Osteoblast (primary cell): ENCODE measurements at regions not wholly inside any gene's neighbourhood (a gene's known extent, or its start where the extent isn't known, plus 50 kb on each side); places are given as distances from the start of the nearest gene placed in this dataset.

Experiments
- DNase-seq: peaks from one replicate; pipeline ENCODE4 v3.0.0; 2011; ENCODE audit warnings: low spot score, mixed read lengths; ENCODE audit not compliant: insufficient read length; ENCODE audit errors: missing footprints
- H2AFZ ChIP-seq: 2 replicates; pipeline ENCODE4 v1.6.0; 2011; ENCODE audit warnings: mild to moderate bottlenecking, low read length
- H3K27ac ChIP-seq: 2 replicates; pipeline ENCODE4 v1.5.1; 2011; ENCODE audit warnings: mild to moderate bottlenecking, low read depth, low read length, moderate library complexity
- H3K27me3 ChIP-seq: 2 replicates; pipeline ENCODE4 v1.6.0; 2012; ENCODE audit warnings: mild to moderate bottlenecking, control low read depth, inconsistent platforms, low read length, moderate library complexity; ENCODE audit not compliant: insufficient read depth
- H3K36me3 ChIP-seq: 2 replicates; pipeline ENCODE4 v1.5.1; 2011; ENCODE audit warnings: mild to moderate bottlenecking, low read length, control low read depth, moderate library complexity; ENCODE audit not compliant: insufficient read depth
- H3K4me1 ChIP-seq: 2 replicates; pipeline ENCODE4 v1.5.1; 2011; ENCODE audit warnings: mild to moderate bottlenecking, low read length, control low read depth, moderate library complexity; ENCODE audit not compliant: insufficient read depth
- H3K4me2 ChIP-seq: 2 replicates; pipeline ENCODE4 v1.6.0; 2011; ENCODE audit warnings: mild to moderate bottlenecking, low read length; ENCODE audit not compliant: insufficient read depth
- H3K4me3 ChIP-seq: fragments of 200-600 bp; sonication (generic); 3 replicates; pipeline ENCODE4 v1.5.1; 2012; ENCODE audit warnings: mild to moderate bottlenecking, low read length, inconsistent platforms; ENCODE audit not compliant: insufficient read depth
- H3K79me2 ChIP-seq: 2 replicates; pipeline ENCODE4 v1.6.0; 2012; ENCODE audit warnings: mild to moderate bottlenecking, low read length, control low read depth, inconsistent platforms; ENCODE audit not compliant: insufficient read depth
- H3K9me3 ChIP-seq: 2 replicates; pipeline ENCODE4 v1.5.1; 2011; ENCODE audit warnings: low read depth, low read length, control low read depth
- H4K20me1 ChIP-seq: 2 replicates; pipeline ENCODE4 v1.6.0; 2012; ENCODE audit warnings: mild to moderate bottlenecking, low read length, control low read depth; ENCODE audit not compliant: insufficient read depth
- CTCF ChIP-seq: IDR thresholded peaks from 2 replicates; pipeline ENCODE4 v1.5.1; 2011; ENCODE audit warnings: mild to moderate bottlenecking, low read depth, low read length, moderate library complexity; ENCODE audit errors: extremely low read depth

GRCh38 chr12:124718458-124718857 lies 145.2 kb downstream of the SCARB1 start:
- H3K79me2 ChIP-seq, result no peaks in the 10 kb centered on the region
- H3K27me3 ChIP-seq, result no peaks in the 10 kb centered on the region
- H3K9me3 ChIP-seq, result no peaks in the 10 kb centered on the region
- H2AFZ ChIP-seq, result no peak overlapping the region
- TF ChIP-seq CTCF, result no peak
- H3K4me2 ChIP-seq, result no peak overlapping the region
- no peaks in the 10 kb centered on the region for H3K36me3 ChIP-seq
- H3K4me3 ChIP-seq, result no peak overlapping the region
- H3K27ac ChIP-seq, result no peak overlapping the region
- peaks cover 11% of the 10 kb centered on the region for H3K4me1 ChIP-seq
- no peak for DNase-seq
- H4K20me1 ChIP-seq, result no peaks in the 10 kb centered on the region

- Histone ChIP-seq H3K36me3 (no peaks in the 10 kb centered on the region), H3K27ac (no peak overlapping the region), H4K20me1 (no peaks in the 10 kb centered on the region), H3K79me2 (no peaks in the 10 kb centered on the region), H3K4me2 (no peak overlapping the region), H3K27me3 (no peaks in the 10 kb centered on the region), H3K9me3 (no peaks in the 10 kb centered on the region), H2AFZ (no peak overlapping the region), H3K4me1 (peaks cover 11% of the 10 kb centered on the region), H3K4me3 (no peak overlapping the region)
- no peak for TF ChIP-seq CTCF
- no peak for DNase-seq
Measured at GRCh38 chr12:124718036-124718435, 145.6 kb downstream of the SCARB1 start.

GRCh38 chr12:124717318-124717717 lies 146.3 kb downstream of the SCARB1 start:
- no peaks in the 10 kb centered on the region for H3K36me3 ChIP-seq
- H3K79me2 ChIP-seq, result no peaks in the 10 kb centered on the region
- no peak for TF ChIP-seq CTCF
- no peak overlapping the region for H3K4me3 ChIP-seq
- DNase-seq, result no peak
- H2AFZ ChIP-seq, result no peak overlapping the region
- peaks cover 11% of the 10 kb centered on the region for H3K4me1 ChIP-seq
- no peaks in the 10 kb centered on the region for H4K20me1 ChIP-seq
- H3K27ac ChIP-seq, result no peak overlapping the region
- no peaks in the 10 kb centered on the region for H3K9me3 ChIP-seq
- H3K27me3 ChIP-seq, result no peaks in the 10 kb centered on the region
- no peak overlapping the region for H3K4me2 ChIP-seq

- Histone ChIP-seq H3K27ac (no peak overlapping the region), H3K9me3 (no peaks in the 10 kb centered on the region), H3K4me3 (no peak overlapping the region), H2AFZ (no peak overlapping the region), H4K20me1 (no peaks in the 10 kb centered on the region), H3K4me2 (no peak overlapping the region), H3K4me1 (peaks cover 11% of the 10 kb centered on the region), H3K27me3 (no peaks in the 10 kb centered on the region), H3K36me3 (no peaks in the 10 kb centered on the region), H3K79me2 (no peaks in the 10 kb centered on the region)
- no peak for DNase-seq
- no peak for TF ChIP-seq CTCF
Measured at GRCh38 chr12:124716208-124717130, 147.2 kb downstream of the SCARB1 start.
